GM04503 (cell line): ENCODE measurements at regions not wholly inside any gene's neighbourhood (a gene's known extent, or its start where the extent isn't known, plus 50 kb on each side); places are given as distances from the start of the nearest gene placed in this dataset.

ENCODE experiments used
- DNase-seq: peaks from one replicate; pipeline ENCODE4 v3.0.0-alpha.2; 2012; ENCODE audit warnings: low read depth

GRCh38 chr1:62981434-62981833 is 197.5 kb downstream of the ATG4C start:
- no peak for DNase-seq

GRCh38 chr1:62988867-62989266 is 204.9 kb downstream of the ATG4C start:
- no peak for DNase-seq

- no peak for DNase-seq
These were observed 205.6 kb downstream of the ATG4C start for GRCh38 chr1:62989497-62989896.

GRCh38 chr1:62991152-62991551 is 207.2 kb downstream of the ATG4C start:
- DNase-seq, result no peak

GRCh38 chr1:62993844-62994243 is 209.9 kb downstream of the ATG4C start:
- no peak for DNase-seq

GRCh38 chr1:62995173-62995572 is 211.2 kb downstream of the ATG4C start:
- no peak for DNase-seq

- DNase-seq, result no peak
These were observed 214.0 kb downstream of the ATG4C start for GRCh38 chr1:62997884-62998283.

- DNase-seq, result no peak
These were observed 215.1 kb downstream of the ATG4C start for GRCh38 chr1:62998845-62999649.

GRCh38 chr1:63000508-63000907 is 216.6 kb downstream of the ATG4C start:
- no peak for DNase-seq

GRCh38 chr1:63004868-63005267 is 220.9 kb downstream of the ATG4C start:
- no peak for DNase-seq

- DNase-seq, result no peak
These were observed 221.9 kb downstream of the ATG4C start for GRCh38 chr1:63005812-63006211.

GRCh38 chr1:63009421-63009820 is 225.5 kb downstream of the ATG4C start:
- no peak for DNase-seq

- no peak for DNase-seq
These were observed 227.2 kb downstream of the ATG4C start for GRCh38 chr1:63010913-63011660.

GRCh38 chr1:63012339-63012738 is 228.4 kb downstream of the ATG4C start:
- no peak for DNase-seq

GRCh38 chr1:63014267-63014666 is 230.3 kb downstream of the ATG4C start:
- DNase-seq, result no peak

- DNase-seq, result no peak
These were observed 238.4 kb downstream of the ATG4C start for GRCh38 chr1:63022319-63022718.

- no peak for DNase-seq
These were observed 239.2 kb downstream of the ATG4C start for GRCh38 chr1:63023171-63023570.

- DNase-seq, result no peak
These were observed 239.7 kb downstream of the ATG4C start for GRCh38 chr1:63023637-63024036.

- no peak for DNase-seq
These were observed 240.2 kb downstream of the ATG4C start for GRCh38 chr1:63024132-63024531.

GRCh38 chr1:63027176-63027575 is 243.2 kb downstream of the ATG4C start:
- no peak for DNase-seq

- DNase-seq, result no peak
These were observed 248.2 kb downstream of the ATG4C start for GRCh38 chr1:63032171-63032570.

- no peak for DNase-seq
These were observed 249.3 kb downstream of the ATG4C start for GRCh38 chr1:63033211-63033610.

GRCh38 chr1:63034256-63034655 is 250.3 kb downstream of the ATG4C start:
- no peak for DNase-seq

- no peak for DNase-seq
These were observed 254.7 kb downstream of the ATG4C start for GRCh38 chr1:63038586-63038985.
